Uterus (tissue), 3 donors: ENCODE measurements at regions not wholly inside any gene's neighbourhood (a gene's known extent, or its start where the extent isn't known, plus 50 kb on each side); places are given as distances from the start of the nearest gene placed in this dataset.

ENCODE experiments used
- DNase-seq, 2 donors: peaks; one replicate each; pipeline ENCODE4 v3.0.0-alpha.2; 2019 to 2020
- H3K27ac ChIP-seq, 2 donors: fragments of 200-600 bp; sonication (generic); 1 replicate in 1 of 2; 2 replicates in 1 of 2; pipeline ENCODE4 v1.5.1; 2016 to 2018
- H3K27me3 ChIP-seq, 2 donors: fragments of 200-600 bp; sonication (generic); one replicate each; pipeline ENCODE4 v1.5.1; 2018 to 2019; ENCODE audit warnings: control low read depth in 1 of 2
- H3K36me3 ChIP-seq, 2 donors: fragments of 200-600 bp; sonication (generic); one replicate each; pipeline ENCODE4 v1.5.1; 2019; ENCODE audit warnings: control low read depth in 1 of 2
- H3K4me1 ChIP-seq, 2 donors: fragments of 200-600 bp; sonication (generic); one replicate each; pipeline ENCODE4 v1.5.1; 2018 to 2019; ENCODE audit warnings: control low read depth in 1 of 2
- H3K4me3 ChIP-seq, 2 donors: fragments of 200-600 bp; sonication (generic); 1 replicate in 1 of 2; 2 replicates in 1 of 2; pipeline ENCODE4 v1.5.1; 2018 to 2019; ENCODE audit warnings: mild to moderate bottlenecking in 1 of 2
- H3K9me3 ChIP-seq, 2 donors: fragments of 200-600 bp; sonication (generic); one replicate each; pipeline ENCODE4 v1.5.1; 2019; ENCODE audit warnings: control low read depth in 1 of 2
- CTCF ChIP-seq, 4 experiments: fragments of 200-600 bp in 2 of 4; fragments of 450-650 bp in 2 of 4; sonication (generic) in 2 of 4; IDR thresholded peaks; one replicate each; pipeline ENCODE4 v1.5.1; 2016 to 2019; ENCODE audit warnings: antibody characterized with exemption in 4 of 4, mild to moderate bottlenecking in 2 of 4, moderate library complexity in 1 of 4
- POLR2A ChIP-seq, 2 donors: fragments of 450-650 bp; IDR thresholded peaks; one replicate each; pipeline ENCODE4 v1.6.1; 2016; ENCODE audit warnings: antibody characterized with exemption in 2 of 2, mild to moderate bottlenecking in 1 of 2, moderate library complexity in 1 of 2
- intact Hi-C: fragments of 100-400 bp; cut with DNase I; formaldehyde crosslinking; loops from one replicate; pipeline ENCODE4 v1.15.1; 2023; ENCODE audit warnings: low total_unique reads
- donor health status: DM: yes; HTN: yes; CAD: no.

- no peak overlapping the region for H3K4me3 ChIP-seq
- TF ChIP-seq POLR2A (IDR thresholded peaks at IDR 0.05) (no peak), CTCF (IDR thresholded peaks at IDR 0.05) (no peak)
- H3K27ac ChIP-seq = no peak overlapping the region
- intact Hi-C loops = no loop called here
- H3K4me1 ChIP-seq = no peaks in the 10 kb centered on the region
- DNase-seq = no peak
- no peaks in the 10 kb centered on the region for H3K9me3 ChIP-seq
- H3K36me3 ChIP-seq = no peaks in the 10 kb centered on the region
- H3K27me3 ChIP-seq = no peaks in the 10 kb centered on the region
Observed at GRCh38 chrX:145623453-145623852, 194.2 kb upstream of the SLITRK2 start.

GRCh38 chrX:145630081-145630480 lies 187.5 kb upstream of the SLITRK2 start:
- Histone ChIP-seq H3K27me3 (no peaks in the 10 kb centered on the region), H3K9me3 (no peaks in the 10 kb centered on the region), H3K27ac (no peak overlapping the region), H3K4me3 (no peak overlapping the region), H3K36me3 (no peaks in the 10 kb centered on the region), H3K4me1 (no peaks in the 10 kb centered on the region)
- intact Hi-C loops = no loop called here
- no peak for DNase-seq
- TF ChIP-seq CTCF (IDR thresholded peaks at IDR 0.05) = no peak
- TF ChIP-seq POLR2A (IDR thresholded peaks at IDR 0.05) = no peak

- no peaks in the 10 kb centered on the region for H3K4me1 ChIP-seq
- H3K27ac ChIP-seq = no peak overlapping the region
- no peak overlapping the region for H3K4me3 ChIP-seq
- no peaks in the 10 kb centered on the region for H3K36me3 ChIP-seq
- H3K9me3 ChIP-seq = no peaks in the 10 kb centered on the region
- TF ChIP-seq POLR2A (IDR thresholded peaks at IDR 0.05) (no peak), CTCF (IDR thresholded peaks at IDR 0.05) (no peak)
- DNase-seq = no peak
- H3K27me3 ChIP-seq = no peaks in the 10 kb centered on the region
- intact Hi-C loops = no loop called here
Observed at GRCh38 chrX:145630806-145631435, 186.7 kb upstream of the SLITRK2 start.

- Histone ChIP-seq H3K4me1 (no peaks in the 10 kb centered on the region), H3K27ac (no peak overlapping the region), H3K4me3 (no peak overlapping the region), H3K9me3 (no peaks in the 10 kb centered on the region), H3K27me3 (no peaks in the 10 kb centered on the region), H3K36me3 (no peaks in the 10 kb centered on the region)
- TF ChIP-seq CTCF (IDR thresholded peaks at IDR 0.05) = no peak
- DNase-seq = no peak
- intact Hi-C loops = no loop called here
Observed at GRCh38 chrX:145631461-145631951, 186.1 kb upstream of the SLITRK2 start.

GRCh38 chrX:145654486-145654885 lies 163.1 kb upstream of the SLITRK2 start:
- Histone ChIP-seq H3K27me3 (no peaks in the 10 kb centered on the region), H3K27ac (no peak overlapping the region), H3K36me3 (no peaks in the 10 kb centered on the region), H3K4me3 (no peak overlapping the region), H3K4me1 (no peaks in the 10 kb centered on the region), H3K9me3 (no peaks in the 10 kb centered on the region)
- TF ChIP-seq CTCF (IDR thresholded peaks at IDR 0.05) (no peak), POLR2A (IDR thresholded peaks at IDR 0.05) (no peak)
- DNase-seq = no peak
- intact Hi-C loops = no loop called here
